COLO668 (cell line): ENCODE measurements at regions not wholly inside any gene's neighbourhood (a gene's known extent, or its start where the extent isn't known, plus 50 kb on each side); places are given as distances from the start of the nearest gene placed in this dataset.
"Not testable (repeated sequence)": the region's sequence is repeated elsewhere in the genome, so short reads cannot be mapped to it uniquely, and the experiment has no call there.

Source experiments
- DNase-seq: peaks from one replicate; lab custom pipeline; 2025; ENCODE audit not compliant: unreplicated experiment; lab: John Stamatoyannopoulos, UW

DNA sequence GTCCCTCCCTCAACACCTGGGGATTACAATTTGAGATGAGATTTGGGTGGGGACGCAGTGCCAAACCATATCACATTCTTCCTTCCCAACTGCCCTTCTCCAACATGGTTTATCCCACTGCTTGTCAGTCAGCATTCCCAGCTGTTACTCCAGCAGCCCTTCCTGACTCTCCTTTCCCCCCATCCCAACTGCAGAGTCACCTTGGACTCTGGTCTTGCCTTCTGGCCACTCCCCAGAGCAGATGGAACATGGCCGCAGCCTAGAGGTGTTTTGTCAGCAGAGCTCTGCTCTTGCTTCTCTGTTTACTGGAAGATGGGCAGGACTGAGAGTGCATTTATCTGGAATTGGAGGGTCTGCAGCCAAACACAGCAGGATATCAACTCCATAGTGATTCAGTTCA is 51.2 kb upstream of the MEX3C start:
- no peak for DNase-seq

- DNase-seq: no peak
Observed at GRCh38 chr18:51250006-51250405, 52.5 kb upstream of the MEX3C start.

DNA sequence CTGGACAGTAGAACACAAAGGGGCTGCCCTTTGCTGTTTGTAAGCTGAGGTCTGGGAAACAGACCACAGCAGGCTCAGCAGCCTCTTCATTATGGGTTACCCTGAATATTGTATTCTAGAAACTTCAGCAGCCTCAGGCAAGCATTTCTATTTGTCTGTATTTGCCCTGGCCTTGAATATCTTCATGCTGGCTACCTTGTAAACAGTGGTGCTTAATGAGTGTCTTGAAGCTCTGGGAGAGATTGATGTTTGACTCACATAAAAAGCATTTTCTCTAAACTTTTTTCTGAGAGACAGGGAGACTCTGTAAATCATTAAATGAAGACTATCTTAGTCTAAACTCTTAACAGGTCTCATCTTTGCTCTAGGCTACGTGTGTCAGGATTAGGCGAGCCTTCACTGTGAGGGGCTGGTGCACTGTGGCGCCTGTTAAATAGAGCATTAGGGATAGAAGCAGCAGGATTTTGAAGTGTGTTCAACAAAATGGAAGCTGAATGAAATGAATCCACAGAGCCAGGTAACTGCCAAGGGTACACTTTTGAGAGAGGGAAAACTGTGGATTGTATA is 53.1 kb upstream of the MEX3C start:
- DNase-seq: no peak

DNA sequence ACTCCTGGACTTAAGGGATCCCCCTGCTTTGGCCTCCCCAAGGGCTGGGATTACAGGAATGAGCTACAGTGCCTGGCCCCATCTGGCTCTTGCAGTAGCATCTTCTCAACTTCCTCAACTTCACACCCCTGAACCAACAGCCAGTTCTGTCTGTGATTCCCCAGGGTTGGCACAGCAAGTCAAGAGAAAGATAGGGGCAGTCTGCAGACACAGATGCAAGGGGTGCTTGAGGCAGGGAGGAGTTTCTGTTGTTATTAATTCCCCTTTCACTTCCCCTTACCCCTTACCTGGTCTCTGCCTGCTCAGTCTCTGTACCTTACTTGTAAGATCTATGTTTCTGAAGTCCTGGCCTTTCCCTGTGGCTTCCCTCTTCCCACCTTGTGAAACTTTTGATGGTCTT is 54.1 kb upstream of the MEX3C start:
- no peak for DNase-seq

DNA sequence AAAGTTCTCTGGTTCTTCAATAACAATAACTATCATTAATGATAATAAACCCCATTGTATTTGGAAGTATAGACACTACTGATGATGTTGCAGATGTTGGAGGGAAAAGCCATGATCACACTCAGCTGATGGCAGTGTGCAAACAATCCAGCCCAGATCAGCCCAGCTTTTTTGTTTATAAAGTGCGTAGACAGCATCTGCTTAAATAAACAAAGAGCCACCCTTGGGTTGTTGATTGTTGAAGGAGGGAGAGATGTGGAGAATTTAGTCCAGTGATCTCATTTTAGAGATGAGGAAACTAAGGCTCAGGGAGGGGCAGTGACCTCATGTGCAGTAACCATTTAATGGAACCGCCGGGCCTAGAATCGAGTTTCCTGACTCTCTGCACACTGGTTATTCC is 56.0 kb upstream of the MEX3C start:
- DNase-seq: no peak

DNA sequence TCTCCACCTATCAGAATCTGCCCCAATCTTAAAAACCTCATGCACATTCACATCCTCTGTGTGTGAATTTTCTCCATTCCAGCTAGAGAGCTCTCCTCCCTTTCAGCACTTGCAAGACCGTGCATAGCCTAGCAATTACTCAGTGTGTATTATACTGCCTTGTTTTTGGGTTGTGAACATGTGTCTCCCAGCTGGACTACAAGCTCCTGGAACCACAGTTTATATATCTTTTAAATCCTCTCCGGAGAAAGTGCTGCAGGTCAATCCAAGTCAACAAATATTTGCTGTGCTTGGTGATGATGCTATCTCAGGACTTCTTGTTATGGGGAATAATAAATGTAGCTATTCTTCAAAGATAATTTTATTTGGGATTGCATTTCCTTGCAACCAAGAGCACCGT is 58.2 kb upstream of the MEX3C start:
- no peak for DNase-seq

GRCh38 chr18:51257150-51257549 is 59.7 kb upstream of the MEX3C start:
- DNase-seq: no peak

DNA sequence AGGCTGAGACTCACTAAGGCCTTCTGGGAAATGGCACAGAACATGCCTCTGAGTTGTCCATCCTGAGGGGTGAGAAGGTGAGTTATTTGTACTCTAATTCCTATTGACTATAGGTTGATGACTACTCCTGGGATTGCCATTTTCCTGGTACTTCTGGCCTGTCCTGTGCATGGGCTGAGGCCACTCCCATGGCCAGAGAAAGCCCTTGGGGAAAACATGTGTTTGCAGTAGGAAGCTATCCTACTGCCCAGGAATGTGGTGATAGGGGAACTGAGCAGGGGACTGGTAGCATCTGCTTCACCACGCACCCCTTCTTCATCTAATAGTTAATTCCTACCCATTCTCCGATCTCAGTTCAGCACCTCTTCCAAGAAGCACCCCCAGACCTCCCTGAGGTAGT is 62.6 kb upstream of the MEX3C start:
- no peak for DNase-seq

DNA sequence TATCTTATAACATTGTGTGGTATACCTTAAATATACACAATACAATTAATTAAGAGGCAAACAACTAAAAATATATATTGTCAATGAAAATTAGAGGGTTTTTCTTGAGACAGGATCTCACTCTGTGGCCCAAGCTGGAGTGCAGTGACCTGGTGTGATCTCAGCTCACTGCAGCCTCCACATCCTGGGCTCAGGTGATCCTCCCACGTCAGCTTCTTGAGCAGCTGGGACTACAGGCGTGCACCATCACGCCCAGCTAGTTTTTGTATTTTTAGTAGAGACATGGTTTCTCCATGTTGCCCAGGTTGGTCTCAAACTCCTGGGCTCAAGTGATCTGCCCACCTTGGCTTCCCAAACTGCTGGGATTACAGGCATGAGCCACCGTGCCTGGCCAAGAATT is 68.6 kb upstream of the MEX3C start:
- DNase-seq: not testable (repeated sequence)

DNA sequence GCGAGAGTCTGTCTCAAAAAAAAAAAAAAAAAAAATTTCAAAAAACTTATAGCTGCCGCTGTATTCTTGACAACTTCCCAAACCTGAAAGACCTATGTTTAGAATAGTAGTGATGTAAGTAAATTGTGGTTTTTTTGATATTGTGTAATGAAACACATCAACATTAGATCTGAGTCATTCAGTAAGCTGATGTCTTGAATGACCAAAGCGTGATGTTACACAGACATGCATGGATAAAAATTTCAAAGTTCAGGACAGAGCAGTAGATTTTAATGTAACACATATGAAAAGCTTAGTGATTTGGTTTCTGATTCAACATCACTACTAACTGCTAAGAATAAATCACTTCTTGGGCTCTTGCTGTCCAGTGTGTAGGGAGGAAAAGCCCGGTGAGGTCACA is 69.3 kb upstream of the MEX3C start:
- DNase-seq: no peak

- DNase-seq: no peak
Observed at GRCh38 chr18:51273437-51273836, 76.0 kb upstream of the MEX3C start.

DNA sequence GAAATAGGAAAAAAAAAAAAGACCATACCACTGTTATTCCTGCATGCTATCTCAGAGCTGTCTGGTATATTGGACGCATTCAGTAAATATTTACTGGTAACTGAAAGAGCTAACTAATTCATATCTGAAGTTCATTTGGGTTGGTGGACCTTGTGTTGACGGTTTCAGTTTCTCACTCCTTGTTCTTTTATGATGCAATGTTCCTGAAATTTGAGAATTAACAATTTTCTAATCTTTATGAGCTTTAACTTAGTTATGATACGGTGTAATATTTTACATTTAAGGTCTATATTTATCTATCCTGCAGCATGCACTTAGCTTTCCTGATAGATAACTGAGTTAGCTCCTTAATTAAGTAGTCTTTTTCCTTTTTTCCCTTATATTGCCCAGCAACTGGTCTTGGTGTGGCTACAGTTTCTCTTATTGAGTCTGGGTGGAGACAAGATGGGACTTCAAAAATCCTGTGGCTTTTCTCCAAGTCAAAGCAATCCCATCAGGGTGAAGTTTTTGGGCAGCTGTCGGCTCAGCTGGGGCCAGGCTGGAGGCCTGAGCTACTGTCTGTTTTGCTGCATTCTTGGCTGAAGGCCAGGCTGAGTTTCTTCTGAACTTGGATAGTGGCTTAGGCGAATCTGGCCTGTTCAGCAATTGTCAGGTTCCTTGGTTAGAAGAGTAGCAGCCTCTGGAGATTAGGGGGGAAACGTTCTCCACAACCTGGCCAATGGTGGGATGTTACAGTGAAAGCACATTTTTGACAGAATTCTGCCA is 78.4 kb upstream of the MEX3C start:
- no peak for DNase-seq

GRCh38 chr18:51278045-51278649 is 80.7 kb upstream of the MEX3C start:
- peak; percentile 33 for DNase-seq

DNA sequence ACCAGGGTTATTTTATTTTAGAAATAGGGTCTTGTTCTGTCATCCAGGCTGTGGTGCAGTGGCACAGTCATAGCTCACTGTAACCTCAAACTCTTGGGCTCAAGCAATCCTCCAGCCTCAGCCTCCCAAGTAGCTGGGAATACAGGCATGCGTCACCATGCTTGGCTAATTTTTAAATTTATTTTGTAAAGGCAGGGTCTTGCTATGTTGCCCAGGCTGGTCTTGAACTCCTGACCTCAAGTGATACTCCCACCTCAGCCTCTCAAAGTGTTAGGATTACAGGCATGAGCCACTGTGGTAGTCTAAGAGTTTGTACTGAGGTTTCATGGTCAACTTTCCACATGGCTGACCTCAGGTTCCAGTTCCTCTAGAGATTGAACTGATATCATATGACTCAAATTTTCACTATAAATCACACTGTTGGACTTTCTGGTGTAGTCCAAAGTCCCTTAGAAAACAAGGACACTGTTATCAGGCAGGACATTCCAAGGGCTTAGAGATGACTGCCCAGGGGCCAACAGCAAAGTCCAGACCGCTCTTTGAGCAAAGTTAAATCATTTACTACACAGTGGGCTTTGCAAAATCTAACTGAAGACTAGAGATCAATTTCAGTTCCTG is 82.0 kb upstream of the MEX3C start:
- no peak for DNase-seq

DNA sequence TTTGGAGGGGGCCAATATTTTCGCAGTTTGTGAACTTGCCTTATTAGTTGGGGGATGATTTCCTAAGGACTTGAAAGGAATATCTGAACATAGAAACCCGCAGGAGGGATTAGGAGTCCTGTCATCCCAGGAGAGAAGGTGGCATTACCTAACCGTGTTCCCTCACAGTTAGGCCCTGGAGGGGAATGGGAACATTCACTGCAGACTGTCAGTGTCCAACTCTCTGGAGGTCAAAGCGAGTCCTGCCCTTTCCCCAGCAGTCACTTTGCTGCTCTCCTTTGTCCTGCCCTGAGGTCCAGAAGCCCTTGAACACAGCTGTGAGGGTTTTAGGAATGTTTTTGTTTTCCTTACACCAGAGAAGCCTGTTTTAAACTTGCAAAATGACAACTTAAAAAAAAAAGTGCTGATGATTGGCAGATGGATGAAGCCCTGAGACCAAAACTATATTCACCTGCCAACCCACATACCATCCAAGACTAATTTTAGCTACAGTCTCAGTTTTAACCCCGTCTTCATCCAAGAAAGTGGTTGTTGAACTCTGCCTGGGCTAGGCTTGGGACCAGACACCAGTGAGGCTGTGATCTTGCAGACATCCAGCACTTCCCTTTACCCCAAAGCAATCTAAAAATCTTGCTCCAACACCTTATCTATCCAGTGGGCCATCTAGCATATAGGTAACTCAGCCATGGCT is 90.5 kb upstream of the MEX3C start:
- DNase-seq: no peak

DNA sequence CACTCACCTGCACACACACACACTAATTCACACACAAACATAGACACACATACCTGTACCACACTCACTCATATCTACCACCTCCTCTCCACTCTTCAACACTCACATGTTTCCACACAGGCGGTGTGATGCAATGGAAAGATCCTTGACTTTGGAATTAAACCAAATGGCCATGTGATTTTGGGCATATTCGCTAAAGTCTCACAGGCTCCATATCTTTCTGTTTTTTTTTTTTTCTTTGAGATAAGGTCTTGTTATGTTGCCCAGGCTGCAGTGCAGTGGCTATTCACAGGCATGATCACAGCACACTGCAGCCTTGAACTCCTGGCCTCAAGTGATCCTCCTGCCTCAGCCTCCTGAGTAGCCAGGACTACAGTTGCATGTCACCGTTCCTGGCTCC is 91.1 kb upstream of the MEX3C start:
- DNase-seq: no peak

- DNase-seq: no peak
Observed at GRCh38 chr18:51290860-51291259, 93.4 kb upstream of the MEX3C start.

- DNase-seq: no peak
Observed at GRCh38 chr18:51300912-51301311, 103.4 kb upstream of the MEX3C start.

DNA sequence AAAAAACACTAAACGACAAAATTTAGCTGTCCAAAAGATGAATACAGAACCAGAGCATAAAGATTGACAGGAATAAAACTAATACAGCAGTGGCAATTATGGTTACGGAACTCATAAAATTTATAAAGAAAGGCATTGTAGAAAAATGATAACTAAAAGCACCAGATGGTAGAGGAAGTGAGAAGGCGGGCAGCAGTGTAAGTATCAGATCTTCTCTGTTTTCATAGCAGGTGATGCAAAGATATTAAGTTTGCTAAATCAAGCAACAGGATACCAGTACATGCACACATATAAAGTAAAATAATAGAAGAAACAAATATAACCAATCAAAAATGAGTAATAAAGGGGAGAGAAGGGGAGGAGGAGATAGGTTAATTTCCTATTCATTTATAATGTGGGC is 103.9 kb upstream of the MEX3C start:
- DNase-seq: no peak

DNA sequence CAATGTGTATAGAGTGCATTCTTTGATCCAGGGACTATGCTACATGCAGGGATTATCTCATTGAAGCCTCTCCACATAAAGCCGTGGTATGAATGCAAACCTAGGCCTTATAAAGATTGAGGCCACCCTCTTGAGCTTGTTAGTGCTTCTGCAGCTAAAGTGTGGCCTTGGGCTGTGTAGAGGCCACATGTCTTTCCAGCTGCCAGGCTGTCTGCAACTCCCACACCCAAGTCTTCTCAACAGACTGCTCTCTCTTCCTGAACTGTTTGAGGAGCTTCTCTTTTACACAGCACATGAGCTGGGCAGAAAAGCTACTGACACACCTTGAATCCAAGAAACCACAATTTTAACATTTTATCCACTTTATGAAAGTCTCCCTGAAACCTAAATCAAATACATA is 119.2 kb upstream of the MEX3C start:
- DNase-seq: no peak

- DNase-seq: no peak
Observed at GRCh38 chr18:51321696-51322095, 124.2 kb upstream of the MEX3C start.

- DNase-seq: no peak
Observed at GRCh38 chr18:51323961-51324360, 126.5 kb upstream of the MEX3C start.
